ENCODE measurements at regions not wholly inside any gene's neighbourhood (a gene's known extent, or its start where the extent isn't known, plus 50 kb on each side); places are given as distances from the start of the nearest gene placed in this dataset.
A peak's percentile ranks its signal among the peaks of the same experiment; 100 is the strongest.
"Not testable (repeated sequence)": the region's sequence is repeated elsewhere in the genome, so short reads cannot be mapped to it uniquely, and the experiment has no call there.

- not testable (repeated sequence) for DNase-seq (ENCODE audit: low read depth); H3K4me3 ChIP-seq (ENCODE audit: low read depth, low read length)
Measured at GRCh38 chr2:55124682-55125081, 74.4 kb upstream of the RTN4 start.

- TF ChIP-seq CTCF (IDR thresholded peaks at IDR 0.05; ENCODE audit: insufficient read depth, low read depth, low read length) = no peak
- H3K4me3 ChIP-seq (ENCODE audit: low read depth, low read length) = no peak overlapping the region
- DNase-seq (ENCODE audit: low read depth) = no peak
Measured at GRCh38 chr2:55123851-55124269, 73.6 kb upstream of the RTN4 start.

GRCh38 chr2:55120634-55121359 lies 70.5 kb upstream of the RTN4 start:
- peak; percentile 90 for DNase-seq (ENCODE audit: low read depth)
- H3K4me3 ChIP-seq (ENCODE audit: low read depth, low read length) = no peak overlapping the region
- no peak for TF ChIP-seq CTCF (IDR thresholded peaks at IDR 0.05; ENCODE audit: insufficient read depth, low read depth, low read length)

GRCh38 chr2:55119711-55120487 lies 69.6 kb upstream of the RTN4 start:
- DNase-seq (ENCODE audit: low read depth) = peak; percentile 89
- H3K4me3 ChIP-seq (ENCODE audit: low read depth, low read length) = no peak overlapping the region
- no peak for TF ChIP-seq CTCF (IDR thresholded peaks at IDR 0.05; ENCODE audit: insufficient read depth, low read depth, low read length)

GRCh38 chr2:55118643-55119083 lies 68.4 kb upstream of the RTN4 start:
- DNase-seq (ENCODE audit: low read depth) = no peak
- no peak overlapping the region for H3K4me3 ChIP-seq (ENCODE audit: low read depth, low read length)
- TF ChIP-seq CTCF (IDR thresholded peaks at IDR 0.05; ENCODE audit: insufficient read depth, low read depth, low read length) = no peak

- H3K4me3 ChIP-seq (ENCODE audit: low read depth, low read length) = no peak overlapping the region
- no peak for DNase-seq (ENCODE audit: low read depth)
- no peak for TF ChIP-seq CTCF (IDR thresholded peaks at IDR 0.05; ENCODE audit: insufficient read depth, low read depth, low read length)
Measured at GRCh38 chr2:55116966-55117365, 66.7 kb upstream of the RTN4 start.

GRCh38 chr2:55116598-55116964 lies 66.3 kb upstream of the RTN4 start:
- DNase-seq (ENCODE audit: low read depth) = no peak
- no peak overlapping the region for H3K4me3 ChIP-seq (ENCODE audit: low read depth, low read length)
- no peak for TF ChIP-seq CTCF (IDR thresholded peaks at IDR 0.05; ENCODE audit: insufficient read depth, low read depth, low read length)

Measured in fibroblast of villous mesenchyme (primary cell).